WERI-Rb-1 (cell line): ENCODE measurements at regions not wholly inside any gene's neighbourhood (a gene's known extent, or its start where the extent isn't known, plus 50 kb on each side); places are given as distances from the start of the nearest gene placed in this dataset.

ENCODE experiments used
- DNase-seq: peaks from one replicate; pipeline ENCODE4 v3.0.0-alpha.2; 2020
- H3K27ac ChIP-seq: fragments of 250-450 bp; sonication (Bioruptor Pico); 2 replicates; pipeline ENCODE4 v1.5.1; 2020; ENCODE audit warnings: mild to moderate bottlenecking, moderate library complexity
- H3K27me3 ChIP-seq: fragments of 250-450 bp; sonication (Bioruptor Pico); 2 replicates; pipeline ENCODE4 v1.5.1; 2021; ENCODE audit warnings: mild to moderate bottlenecking, low read depth, moderate library complexity; ENCODE audit not compliant: insufficient read depth, severe bottlenecking
- H3K36me3 ChIP-seq: fragments of 250-450 bp; sonication (Bioruptor Pico); 2 replicates; pipeline ENCODE4 v1.5.1; 2020; ENCODE audit warnings: mild to moderate bottlenecking, moderate library complexity
- H3K4me3 ChIP-seq: 2 replicates; pipeline ENCODE4 v1.5.1; 2011; ENCODE audit warnings: low read depth, mild to moderate bottlenecking, control low read depth, low read length
- H3K9me3 ChIP-seq: fragments of 250-450 bp; sonication (Bioruptor Pico); 2 replicates; pipeline ENCODE4 v1.5.1; 2021; ENCODE audit warnings: mild to moderate bottlenecking, moderate library complexity; ENCODE audit not compliant: severe bottlenecking
- TF ChIP-seq, protein P1 (sequence below): IDR thresholded peaks from 2 replicates; pipeline ENCODE4 v1.5.1; 2011; ENCODE audit warnings: low read depth, mild to moderate bottlenecking, control low read depth, inconsistent platforms, low read length

DNA sequence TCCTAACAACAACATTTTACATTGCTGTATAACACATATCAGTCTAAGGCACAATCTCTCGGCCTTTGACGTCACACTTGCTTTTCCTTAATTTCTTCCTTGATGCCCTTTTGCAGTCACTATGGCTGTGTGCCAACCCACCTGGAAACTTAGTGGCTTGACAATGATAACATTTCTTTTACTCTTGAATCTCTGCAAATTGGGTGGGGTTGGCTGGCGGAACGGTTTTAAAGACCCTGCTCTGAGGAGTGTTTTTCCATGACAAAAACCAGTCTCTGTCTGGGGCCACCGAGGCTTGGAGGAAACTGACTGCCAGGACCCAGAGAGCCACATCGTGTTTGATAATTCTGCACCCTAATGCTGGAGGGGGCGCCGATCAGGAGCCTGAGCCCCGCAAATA is 115.6 kb downstream of the KLF13 start:
- TF ChIP-seq, protein P1, sequence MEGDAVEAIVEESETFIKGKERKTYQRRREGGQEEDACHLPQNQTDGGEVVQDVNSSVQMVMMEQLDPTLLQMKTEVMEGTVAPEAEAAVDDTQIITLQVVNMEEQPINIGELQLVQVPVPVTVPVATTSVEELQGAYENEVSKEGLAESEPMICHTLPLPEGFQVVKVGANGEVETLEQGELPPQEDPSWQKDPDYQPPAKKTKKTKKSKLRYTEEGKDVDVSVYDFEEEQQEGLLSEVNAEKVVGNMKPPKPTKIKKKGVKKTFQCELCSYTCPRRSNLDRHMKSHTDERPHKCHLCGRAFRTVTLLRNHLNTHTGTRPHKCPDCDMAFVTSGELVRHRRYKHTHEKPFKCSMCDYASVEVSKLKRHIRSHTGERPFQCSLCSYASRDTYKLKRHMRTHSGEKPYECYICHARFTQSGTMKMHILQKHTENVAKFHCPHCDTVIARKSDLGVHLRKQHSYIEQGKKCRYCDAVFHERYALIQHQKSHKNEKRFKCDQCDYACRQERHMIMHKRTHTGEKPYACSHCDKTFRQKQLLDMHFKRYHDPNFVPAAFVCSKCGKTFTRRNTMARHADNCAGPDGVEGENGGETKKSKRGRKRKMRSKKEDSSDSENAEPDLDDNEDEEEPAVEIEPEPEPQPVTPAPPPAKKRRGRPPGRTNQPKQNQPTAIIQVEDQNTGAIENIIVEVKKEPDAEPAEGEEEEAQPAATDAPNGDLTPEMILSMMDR = no peak
- no peaks in the 10 kb centered on the region for H3K9me3 ChIP-seq
- DNase-seq = no peak
- no peak overlapping the region for H3K27ac ChIP-seq
- no peak overlapping the region for H3K4me3 ChIP-seq
- H3K27me3 ChIP-seq = no peaks in the 10 kb centered on the region
- H3K36me3 ChIP-seq = no peaks in the 10 kb centered on the region

DNA sequence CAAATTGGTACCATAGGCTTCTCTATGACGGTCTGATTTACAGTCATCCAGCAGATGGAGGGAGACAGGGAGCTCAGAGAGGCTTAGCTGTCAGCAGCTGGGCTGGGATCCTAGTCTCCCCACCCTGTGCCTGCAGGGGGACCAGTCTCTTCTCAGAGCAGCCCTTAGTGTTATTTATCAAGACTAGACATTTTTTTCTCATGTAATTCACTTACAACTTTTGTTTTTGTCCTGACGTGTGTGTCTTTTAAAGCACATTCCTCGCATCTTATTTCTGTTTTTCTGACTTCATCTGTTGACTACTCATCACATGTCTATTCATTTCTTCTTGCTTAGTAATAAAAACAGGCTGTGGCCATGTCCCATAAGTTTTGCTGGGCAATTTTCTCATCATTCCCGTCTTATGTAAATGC is 116.1 kb downstream of the KLF13 start:
- no peaks in the 10 kb centered on the region for H3K9me3 ChIP-seq
- peak; percentile 79 for DNase-seq
- TF ChIP-seq, protein P1 = peak; percentile 54
- H3K27me3 ChIP-seq = no peaks in the 10 kb centered on the region
- H3K4me3 ChIP-seq = no peak overlapping the region
- H3K36me3 ChIP-seq = no peaks in the 10 kb centered on the region
- no peak overlapping the region for H3K27ac ChIP-seq

DNA sequence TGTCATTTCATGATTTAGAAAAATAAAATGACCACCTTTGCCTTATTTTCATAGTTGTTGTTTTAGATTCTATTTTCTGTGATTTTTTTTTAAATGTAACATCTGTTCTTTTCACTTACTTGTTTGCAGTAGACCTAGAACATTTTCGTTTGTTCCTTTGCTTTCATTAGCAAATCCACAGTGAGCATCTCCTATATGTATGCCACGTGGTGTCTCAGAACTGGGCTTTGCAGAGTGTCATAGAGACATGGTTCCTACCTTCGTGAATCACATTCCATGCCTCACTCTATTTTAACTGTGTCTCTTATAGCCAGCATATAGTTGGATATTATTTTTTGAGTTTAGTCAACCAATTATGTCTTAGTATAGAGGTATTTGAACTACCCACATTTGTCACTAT is 118.2 kb downstream of the KLF13 start:
- Histone ChIP-seq H3K27ac (no peak overlapping the region), H3K36me3 (no peaks in the 10 kb centered on the region), H3K4me3 (no peak overlapping the region), H3K27me3 (no peaks in the 10 kb centered on the region), H3K9me3 (no peaks in the 10 kb centered on the region)
- TF ChIP-seq, protein P1 = no peak
- no peak for DNase-seq

DNA sequence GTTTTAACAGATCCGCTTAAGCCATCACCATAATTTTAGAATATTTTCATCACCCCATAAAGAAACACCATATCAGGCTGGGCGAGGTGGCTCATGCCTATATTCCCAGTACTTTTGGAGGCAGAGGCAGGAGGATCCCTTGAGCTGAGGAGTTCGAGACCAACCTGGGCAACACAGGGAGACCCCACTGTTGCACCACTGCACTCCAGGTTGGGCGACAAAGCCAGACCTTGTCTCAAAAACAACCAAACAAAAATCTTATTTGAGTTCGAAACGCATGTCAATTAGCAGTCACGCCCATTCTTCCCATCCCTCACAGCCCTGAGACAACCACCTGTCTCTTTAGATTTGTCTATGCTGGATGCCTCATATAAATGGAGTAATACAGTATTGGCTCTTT is 119.9 kb downstream of the KLF13 start:
- TF ChIP-seq, protein P1 = no peak
- Histone ChIP-seq H3K4me3 (no peak overlapping the region), H3K27me3 (no peaks in the 10 kb centered on the region), H3K36me3 (no peaks in the 10 kb centered on the region), H3K9me3 (no peaks in the 10 kb centered on the region), H3K27ac (no peak overlapping the region)
- no peak for DNase-seq

DNA sequence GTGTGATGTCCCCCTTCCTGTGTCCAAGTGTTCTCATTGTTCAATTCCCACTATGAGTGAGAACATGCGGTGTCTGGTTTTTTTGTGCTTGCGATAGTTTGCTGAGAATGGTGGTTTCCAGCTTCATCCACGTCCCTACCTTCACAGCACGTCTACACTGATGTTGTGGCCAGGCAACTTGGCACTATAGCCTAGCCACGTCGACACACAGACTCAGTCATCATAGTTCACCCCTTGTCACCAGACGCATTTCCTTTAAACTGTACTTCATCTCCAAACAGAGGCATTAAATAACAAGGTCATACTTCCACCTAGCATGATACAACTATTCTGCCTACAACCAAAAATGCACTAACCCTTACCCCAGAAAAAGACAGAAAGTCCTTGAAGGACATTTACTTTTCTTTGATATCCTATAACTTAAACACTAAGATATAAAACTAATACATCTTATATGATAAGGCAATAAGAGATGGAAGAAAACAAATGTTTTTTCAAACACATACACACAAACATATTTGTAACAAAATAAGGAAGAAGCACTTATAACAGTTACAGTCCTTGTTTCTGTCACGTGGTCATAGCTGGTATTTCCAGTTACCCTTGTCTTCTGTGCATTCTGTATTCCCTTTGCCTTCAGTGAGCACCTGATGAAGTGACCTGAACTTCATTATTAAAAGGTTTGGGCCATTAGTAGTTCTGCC is 121.4 kb downstream of the KLF13 start:
- H3K27ac ChIP-seq = no peak overlapping the region
- no peak for DNase-seq

More for the DNA sequence above, 121.4 kb downstream of the KLF13 start:
- Histone ChIP-seq H3K27me3 (no peaks in the 10 kb centered on the region), H3K36me3 (no peaks in the 10 kb centered on the region), H3K9me3 (no peaks in the 10 kb centered on the region), H3K4me3 (no peak overlapping the region)
- TF ChIP-seq, protein P1 = no peak
